Esophagus muscularis mucosa (tissue), 4 donors: ENCODE measurements at regions not wholly inside any gene's neighbourhood (a gene's known extent, or its start where the extent isn't known, plus 50 kb on each side); places are given as distances from the start of the nearest gene placed in this dataset.
A peak's percentile ranks its signal among the peaks of the same experiment; 100 is the strongest.

Experiments used
- DNase-seq: peaks from one replicate; pipeline ENCODE4 v3.0.0-alpha.2; 2017; ENCODE audit errors: extremely low spot score
- H3K27ac ChIP-seq, 4 donors: fragments of 200-600 bp; sonication (generic); replicated peaks in 1 of 4; 1 replicate in 3 of 4; 2 replicates in 1 of 4; pipeline ENCODE4 v1.5.1; 2016 to 2019; ENCODE audit warnings: mild to moderate bottlenecking in 1 of 4
- H3K27me3 ChIP-seq, 4 donors: fragments of 200-600 bp; sonication (generic); one replicate each; pipeline versions ENCODE4 v1.5.1 to v1.6.0; 2016 to 2019
- H3K36me3 ChIP-seq, 4 donors: fragments of 200-600 bp; sonication (generic); one replicate each; pipeline ENCODE4 v1.5.1; 2016 to 2019
- H3K4me1 ChIP-seq, 4 donors: fragments of 200-600 bp; sonication (generic); one replicate each; pipeline ENCODE4 v1.5.1; 2016 to 2019
- H3K4me3 ChIP-seq, 4 donors: fragments of 200-600 bp; sonication (generic); 1 replicate in 2 of 4; 2 replicates in 2 of 4; pipeline ENCODE4 v1.5.1; 2016 to 2019; ENCODE audit warnings: mild to moderate bottlenecking in 4 of 4, moderate library complexity in 1 of 4
- H3K9me3 ChIP-seq, 4 donors: fragments of 200-600 bp; sonication (generic); 1 replicate in 3 of 4; 2 replicates in 1 of 4; pipeline ENCODE4 v1.5.1; 2016 to 2019
- EP300 ChIP-seq: sonication (generic); formaldehyde crosslinking; IDR thresholded peaks from one replicate; pipeline ENCODE4 v1.6.1; 2017; ENCODE audit warnings: antibody characterized with exemption
- POLR2A ChIP-seq: fragments of 450-650 bp; IDR thresholded peaks from one replicate; pipeline ENCODE4 v1.6.1; 2017; ENCODE audit warnings: antibody characterized with exemption, moderate library complexity, mild to moderate bottlenecking, low read depth
- POLR2AphosphoS5 ChIP-seq, 2 donors: sonication (generic); formaldehyde crosslinking; IDR thresholded peaks; one replicate each; pipeline ENCODE4 v1.6.1; 2017; ENCODE audit warnings: antibody characterized with exemption in 2 of 2
- WGBS: methylation state at CpG from one replicate; pipeline ENCODE4 v1.1.5; 2018; 5-methylcytosine and 5-hydroxymethylcytosine counted together
- intact Hi-C: fragments of 100-400 bp; cut with DNase I; formaldehyde crosslinking; loops from one replicate; pipeline ENCODE4 v1.15.1; 2023
- small RNA-seq, 3 donors: library from RNA; depleted of rRNA; stranded (forward); fragments of <200 nt; gene quantifications; one replicate each; pipeline ENCODE3, GENCODE V24; 2016
- TF ChIP-seq, protein P1 (sequence below), 3 experiments: fragments of 200-600 bp in 2 of 3; fragments of 450-650 bp in 1 of 3; sonication (generic) in 2 of 3; IDR thresholded peaks; one replicate each; pipeline ENCODE4 v1.5.1; 2017 to 2019; ENCODE audit warnings: antibody characterized with exemption in 3 of 3, mild to moderate bottlenecking in 2 of 3, moderate library complexity in 1 of 3

DNA sequence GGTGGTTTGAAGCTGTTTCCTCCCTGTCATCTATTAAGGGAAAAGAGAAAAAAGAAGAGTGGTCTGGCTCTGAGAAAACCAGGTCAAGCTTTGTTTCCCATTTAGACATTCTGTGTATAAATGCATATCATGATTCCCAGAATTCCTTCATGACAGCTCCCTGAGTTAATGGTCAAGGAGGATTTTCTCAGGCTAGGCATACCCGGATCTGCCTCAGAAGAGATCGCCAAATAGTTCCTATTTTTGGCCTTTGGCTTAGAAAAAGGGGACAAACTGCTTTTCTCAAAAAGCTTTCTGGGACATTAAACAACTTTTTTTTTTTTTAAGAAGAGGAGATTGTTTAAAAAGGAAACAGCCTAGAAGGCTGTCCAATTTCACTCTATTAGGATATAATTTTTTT lies 53.5 kb upstream of the PIP4K2A start:
- no peak for DNase-seq
- peak overlapping the region in 2 of 4 donors; percentile 42 to 54 for H3K27ac ChIP-seq
- H3K36me3 ChIP-seq: no peaks in the 10 kb centered on the region
- WGBS: 38% methylated on average over 2 of the region's 2 CpGs
- H3K4me3 ChIP-seq: no peak overlapping the region
- peaks cover 0 to 3% (median 0%) of the 10 kb centered on the region in 4 donors for H3K9me3 ChIP-seq
- intact Hi-C loops: no loop called here
- TF ChIP-seq EP300 (no peak), POLR2AphosphoS5 (IDR thresholded peaks at IDR 0.05) (no peak), POLR2A (no peak)
- TF ChIP-seq, protein P1, sequence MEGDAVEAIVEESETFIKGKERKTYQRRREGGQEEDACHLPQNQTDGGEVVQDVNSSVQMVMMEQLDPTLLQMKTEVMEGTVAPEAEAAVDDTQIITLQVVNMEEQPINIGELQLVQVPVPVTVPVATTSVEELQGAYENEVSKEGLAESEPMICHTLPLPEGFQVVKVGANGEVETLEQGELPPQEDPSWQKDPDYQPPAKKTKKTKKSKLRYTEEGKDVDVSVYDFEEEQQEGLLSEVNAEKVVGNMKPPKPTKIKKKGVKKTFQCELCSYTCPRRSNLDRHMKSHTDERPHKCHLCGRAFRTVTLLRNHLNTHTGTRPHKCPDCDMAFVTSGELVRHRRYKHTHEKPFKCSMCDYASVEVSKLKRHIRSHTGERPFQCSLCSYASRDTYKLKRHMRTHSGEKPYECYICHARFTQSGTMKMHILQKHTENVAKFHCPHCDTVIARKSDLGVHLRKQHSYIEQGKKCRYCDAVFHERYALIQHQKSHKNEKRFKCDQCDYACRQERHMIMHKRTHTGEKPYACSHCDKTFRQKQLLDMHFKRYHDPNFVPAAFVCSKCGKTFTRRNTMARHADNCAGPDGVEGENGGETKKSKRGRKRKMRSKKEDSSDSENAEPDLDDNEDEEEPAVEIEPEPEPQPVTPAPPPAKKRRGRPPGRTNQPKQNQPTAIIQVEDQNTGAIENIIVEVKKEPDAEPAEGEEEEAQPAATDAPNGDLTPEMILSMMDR (IDR thresholded peaks at IDR 0.05): no peak
- H3K27me3 ChIP-seq: no peaks in the 10 kb centered on the region
- H3K4me1 ChIP-seq: peaks cover 13 to 51% (median 42%) of the 10 kb centered on the region in 4 donors

DNA sequence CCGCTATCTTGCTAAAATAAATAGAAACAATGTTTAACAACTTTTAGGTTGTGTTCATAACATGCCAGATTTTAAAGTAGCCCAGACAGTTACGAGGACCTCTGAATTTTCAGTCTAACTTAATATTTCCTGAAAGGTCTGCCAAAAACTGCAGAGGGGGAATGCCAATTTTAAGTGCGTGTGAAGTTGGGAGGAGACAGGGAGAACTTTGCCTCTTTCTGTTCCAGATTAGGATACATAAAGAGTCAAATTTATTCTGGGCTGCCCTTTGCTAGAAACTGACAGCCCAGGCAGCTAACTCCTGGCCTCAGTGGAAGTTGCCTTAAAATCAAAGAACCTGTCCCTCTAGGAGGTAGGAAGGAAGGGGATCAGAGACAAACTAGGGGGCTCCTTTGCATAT lies 52.3 kb upstream of the PIP4K2A start:
- peak overlapping the region in 2 of 4 donors; percentile 42 to 54 for H3K27ac ChIP-seq
- no peaks in the 10 kb centered on the region for H3K27me3 ChIP-seq
- peaks cover 0 to 3% (median 0%) of the 10 kb centered on the region in 4 donors for H3K9me3 ChIP-seq
- no peak overlapping the region for H3K4me3 ChIP-seq
- WGBS: 32% methylated on average over 3 of the region's 3 CpGs
- H3K36me3 ChIP-seq: no peaks in the 10 kb centered on the region
- TF ChIP-seq, protein P1 (IDR thresholded peaks at IDR 0.05): no peak
- TF ChIP-seq POLR2AphosphoS5 (IDR thresholded peaks at IDR 0.05) (no peak), EP300 (no peak), POLR2A (no peak)
- DNase-seq: no peak
- H3K4me1 ChIP-seq: peaks cover 13 to 51% (median 42%) of the 10 kb centered on the region in 4 donors
- intact Hi-C loops: no loop called here

DNA sequence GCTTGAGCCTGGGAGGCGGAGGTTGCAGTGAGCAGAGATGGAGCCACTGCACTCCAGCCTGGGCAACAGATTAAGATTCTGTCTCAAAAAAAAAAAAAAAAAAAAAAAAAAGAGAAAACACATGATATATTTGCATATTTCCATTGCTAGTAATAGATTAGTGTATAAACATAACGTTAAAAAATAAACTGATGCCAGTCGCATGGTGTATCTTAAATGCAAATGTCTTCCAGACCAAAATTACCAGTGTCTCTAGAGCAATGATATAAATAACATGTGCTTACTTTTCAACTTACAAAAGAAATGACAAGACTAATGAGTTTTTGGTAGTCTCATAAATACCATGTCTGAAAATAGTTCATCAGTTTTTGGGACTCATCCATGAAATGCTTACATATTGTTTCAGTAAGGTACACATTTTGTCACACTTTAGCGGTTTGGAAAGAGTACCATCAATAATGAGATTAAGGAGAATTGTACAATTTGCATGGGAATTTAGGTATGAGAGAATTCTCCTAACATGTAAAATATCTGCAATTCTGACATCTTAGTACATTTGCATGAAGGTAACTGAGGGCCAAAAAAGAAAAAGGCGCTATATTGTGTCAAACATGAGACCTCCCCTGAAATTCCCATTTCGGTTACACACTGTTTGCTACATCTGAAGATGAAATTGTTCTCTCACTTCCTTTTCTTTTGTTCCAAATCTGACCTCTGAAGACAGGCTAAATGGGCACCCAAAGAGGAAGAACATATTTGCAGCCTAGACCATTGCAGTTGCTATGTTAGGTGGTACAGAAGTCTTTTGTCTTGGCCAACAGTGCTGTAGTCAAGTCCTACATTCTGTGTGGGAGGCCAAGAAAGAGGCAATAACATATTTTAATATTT lies 51.5 kb upstream of the PIP4K2A start:
- H3K4me3 ChIP-seq: no peak overlapping the region
- WGBS: 63% methylated on average over 6 of the region's 6 CpGs
- H3K9me3 ChIP-seq: peaks cover 0 to 3% (median 0%) of the 10 kb centered on the region in 4 donors
- intact Hi-C loops: no loop called here
- no peaks in the 10 kb centered on the region for H3K27me3 ChIP-seq
- peaks cover 13 to 51% (median 42%) of the 10 kb centered on the region in 4 donors for H3K4me1 ChIP-seq
- TF ChIP-seq POLR2AphosphoS5 (IDR thresholded peaks at IDR 0.05): no peak
- TF ChIP-seq POLR2A: no peak
- no peak for TF ChIP-seq EP300
- TF ChIP-seq, protein P1 (IDR thresholded peaks at IDR 0.05): no peak
- H3K27ac ChIP-seq: peak overlapping the region in 1 of 4 donors; percentile 54
- no peak for DNase-seq
- no peaks in the 10 kb centered on the region for H3K36me3 ChIP-seq

DNA sequence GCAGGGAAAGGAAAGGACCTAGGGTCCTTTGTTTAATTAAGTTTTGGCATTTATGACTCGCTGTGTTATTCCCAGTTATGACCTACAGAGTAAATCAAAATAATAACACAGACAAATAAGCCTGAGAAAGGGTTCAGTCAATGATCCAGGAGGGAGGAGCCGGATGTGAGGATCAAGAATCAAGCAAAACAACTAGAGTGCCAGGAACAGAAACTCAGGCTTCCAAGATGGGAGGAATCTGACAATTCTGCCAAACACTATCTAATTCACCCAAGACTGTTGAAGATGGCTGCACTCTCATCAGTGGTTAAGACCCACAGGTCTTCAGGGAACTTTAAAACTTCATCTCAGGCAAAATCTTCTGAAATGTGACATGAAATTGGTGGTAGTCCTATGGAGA lies 50.3 kb upstream of the PIP4K2A start:
- intact Hi-C loops: no loop called here
- Histone ChIP-seq H3K36me3 (no peaks in the 10 kb centered on the region), H3K9me3 (peaks cover 0 to 3% (median 0%) of the 10 kb centered on the region in 4 donors), H3K27ac (no peak overlapping the region), H3K27me3 (no peaks in the 10 kb centered on the region), H3K4me1 (peaks cover 13 to 48% (median 40%) of the 10 kb centered on the region in 4 donors), H3K4me3 (no peak overlapping the region)
- no peak for TF ChIP-seq POLR2AphosphoS5 (IDR thresholded peaks at IDR 0.05)
- TF ChIP-seq, protein P1 (IDR thresholded peaks at IDR 0.05): no peak
- no peak for TF ChIP-seq EP300
- TF ChIP-seq POLR2A: no peak
- WGBS: 76% methylated on average over 2 of the region's 2 CpGs
- no peak for DNase-seq

Small RNAs in the stretch of these regions (small RNA-seq; reads per million reads assigned to genes)
- 0 reads per million in 3 donors for gene RNU6-413P
